ENCODE measurements at regions not wholly inside any gene's neighbourhood (a gene's known extent, or its start where the extent isn't known, plus 50 kb on each side); places are given as distances from the start of the nearest gene placed in this dataset.

GRCh38 chr13:62653371-62653770 is 1237.7 kb upstream of the PCDH20 start:
- TF ChIP-seq, protein P1, sequence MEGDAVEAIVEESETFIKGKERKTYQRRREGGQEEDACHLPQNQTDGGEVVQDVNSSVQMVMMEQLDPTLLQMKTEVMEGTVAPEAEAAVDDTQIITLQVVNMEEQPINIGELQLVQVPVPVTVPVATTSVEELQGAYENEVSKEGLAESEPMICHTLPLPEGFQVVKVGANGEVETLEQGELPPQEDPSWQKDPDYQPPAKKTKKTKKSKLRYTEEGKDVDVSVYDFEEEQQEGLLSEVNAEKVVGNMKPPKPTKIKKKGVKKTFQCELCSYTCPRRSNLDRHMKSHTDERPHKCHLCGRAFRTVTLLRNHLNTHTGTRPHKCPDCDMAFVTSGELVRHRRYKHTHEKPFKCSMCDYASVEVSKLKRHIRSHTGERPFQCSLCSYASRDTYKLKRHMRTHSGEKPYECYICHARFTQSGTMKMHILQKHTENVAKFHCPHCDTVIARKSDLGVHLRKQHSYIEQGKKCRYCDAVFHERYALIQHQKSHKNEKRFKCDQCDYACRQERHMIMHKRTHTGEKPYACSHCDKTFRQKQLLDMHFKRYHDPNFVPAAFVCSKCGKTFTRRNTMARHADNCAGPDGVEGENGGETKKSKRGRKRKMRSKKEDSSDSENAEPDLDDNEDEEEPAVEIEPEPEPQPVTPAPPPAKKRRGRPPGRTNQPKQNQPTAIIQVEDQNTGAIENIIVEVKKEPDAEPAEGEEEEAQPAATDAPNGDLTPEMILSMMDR (IDR thresholded peaks at IDR 0.05; ENCODE audit: low read depth, low read length, poor library complexity, severe bottlenecking), result no peak
- no peak for TF ChIP-seq EZH2phosphoT487 (IDR thresholded peaks at IDR 0.05; ENCODE audit: borderline replicate concordance, low read length)
